Peyer's patch (tissue), 4 donors: ENCODE measurements at regions not wholly inside any gene's neighbourhood (a gene's known extent, or its start where the extent isn't known, plus 50 kb on each side); places are given as distances from the start of the nearest gene placed in this dataset.

Source experiments
- DNase-seq, 3 donors: peaks; one replicate each; pipeline ENCODE4 v3.0.0-alpha.2; 2017 to 2019
- H3K27ac ChIP-seq, 4 donors: fragments of 200-600 bp; sonication (generic); one replicate each; pipeline ENCODE4 v1.5.1; 2016 to 2019
- H3K27me3 ChIP-seq, 2 donors: fragments of 200-600 bp; sonication (generic); one replicate each; pipeline ENCODE4 v1.5.1; 2019
- H3K36me3 ChIP-seq, 3 donors: fragments of 200-600 bp; sonication (generic); one replicate each; pipeline ENCODE4 v1.5.1; 2016 to 2019
- H3K4me1 ChIP-seq, 4 donors: fragments of 200-600 bp; sonication (generic); one replicate each; pipeline ENCODE4 v1.5.1; 2016 to 2019
- H3K4me3 ChIP-seq, 4 donors: fragments of 200-600 bp; sonication (generic); 1 replicate in 3 of 4; 2 replicates in 1 of 4; pipeline ENCODE4 v1.5.1; 2016 to 2019; ENCODE audit warnings: mild to moderate bottlenecking in 1 of 4
- H3K9me3 ChIP-seq, 4 donors: fragments of 200-600 bp; sonication (generic); one replicate each; pipeline ENCODE4 v1.5.1; 2016 to 2019; ENCODE audit warnings: mild to moderate bottlenecking in 1 of 4
- POLR2A ChIP-seq, 2 donors: fragments of 450-650 bp; IDR thresholded peaks; one replicate each; pipeline ENCODE4 v1.5.1; 2017; ENCODE audit warnings: antibody characterized with exemption in 2 of 2, mild to moderate bottlenecking in 2 of 2, moderate library complexity in 2 of 2
- TF ChIP-seq, protein P1 (sequence below), 6 experiments: fragments of 450-650 bp in 4 of 6; fragments of 200-600 bp in 2 of 6; sonication (generic) in 1 of 6; IDR thresholded peaks; one replicate each; pipeline ENCODE4 v1.5.1; 2017 to 2019; ENCODE audit warnings: antibody characterized with exemption in 6 of 6, mild to moderate bottlenecking in 3 of 6, moderate library complexity in 1 of 6

DNA sequence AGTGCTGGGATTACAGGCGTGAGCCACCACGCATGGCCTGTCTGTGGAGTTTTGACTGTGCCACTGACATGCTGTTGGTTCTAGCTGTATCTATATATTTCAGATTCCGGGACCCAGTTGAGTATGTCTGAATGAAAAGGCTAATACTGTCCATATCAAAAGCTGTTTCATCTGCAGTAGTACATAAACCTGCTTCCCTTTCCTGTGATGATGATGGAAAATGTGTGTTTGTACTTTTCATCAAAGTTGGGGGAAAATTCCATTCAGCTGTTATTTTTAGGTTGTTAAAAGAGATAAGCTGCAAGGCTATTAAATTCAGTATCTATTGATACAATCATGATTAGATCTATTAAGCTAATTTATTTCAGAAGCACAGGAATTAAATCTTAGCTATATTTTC is 237.6 kb upstream of the ADAMTSL1 start:
- no peak overlapping the region for H3K27ac ChIP-seq
- H3K36me3 ChIP-seq, result no peaks in the 10 kb centered on the region
- no peak for DNase-seq
- no peak for TF ChIP-seq POLR2A (IDR thresholded peaks at IDR 0.05)
- TF ChIP-seq, protein P1, sequence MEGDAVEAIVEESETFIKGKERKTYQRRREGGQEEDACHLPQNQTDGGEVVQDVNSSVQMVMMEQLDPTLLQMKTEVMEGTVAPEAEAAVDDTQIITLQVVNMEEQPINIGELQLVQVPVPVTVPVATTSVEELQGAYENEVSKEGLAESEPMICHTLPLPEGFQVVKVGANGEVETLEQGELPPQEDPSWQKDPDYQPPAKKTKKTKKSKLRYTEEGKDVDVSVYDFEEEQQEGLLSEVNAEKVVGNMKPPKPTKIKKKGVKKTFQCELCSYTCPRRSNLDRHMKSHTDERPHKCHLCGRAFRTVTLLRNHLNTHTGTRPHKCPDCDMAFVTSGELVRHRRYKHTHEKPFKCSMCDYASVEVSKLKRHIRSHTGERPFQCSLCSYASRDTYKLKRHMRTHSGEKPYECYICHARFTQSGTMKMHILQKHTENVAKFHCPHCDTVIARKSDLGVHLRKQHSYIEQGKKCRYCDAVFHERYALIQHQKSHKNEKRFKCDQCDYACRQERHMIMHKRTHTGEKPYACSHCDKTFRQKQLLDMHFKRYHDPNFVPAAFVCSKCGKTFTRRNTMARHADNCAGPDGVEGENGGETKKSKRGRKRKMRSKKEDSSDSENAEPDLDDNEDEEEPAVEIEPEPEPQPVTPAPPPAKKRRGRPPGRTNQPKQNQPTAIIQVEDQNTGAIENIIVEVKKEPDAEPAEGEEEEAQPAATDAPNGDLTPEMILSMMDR (IDR thresholded peaks at IDR 0.05), result no peak
- no peaks in the 10 kb centered on the region for H3K9me3 ChIP-seq
- H3K4me3 ChIP-seq, result no peak overlapping the region
- no peaks in the 10 kb centered on the region for H3K27me3 ChIP-seq
- no peaks in the 10 kb centered on the region for H3K4me1 ChIP-seq

DNA sequence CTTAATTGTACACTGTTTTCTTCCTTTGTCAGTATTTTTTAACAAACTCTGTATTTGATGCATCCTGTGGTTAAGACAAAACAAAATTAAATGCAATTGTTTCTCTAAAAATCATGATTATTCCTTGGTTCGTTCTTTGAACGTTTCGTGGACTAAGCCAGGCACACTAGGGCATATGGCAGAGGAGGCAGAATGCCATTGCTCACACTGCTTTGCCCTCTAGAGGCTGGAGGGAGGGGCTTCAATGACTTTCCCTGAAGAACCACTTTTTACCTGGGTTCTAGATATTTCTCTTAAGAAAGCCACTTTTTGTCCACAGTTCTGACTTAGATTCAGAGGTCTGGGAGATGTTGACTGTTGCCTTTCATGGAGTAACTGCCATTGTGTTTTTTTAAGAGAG is 236.2 kb upstream of the ADAMTSL1 start:
- no peak overlapping the region for H3K27ac ChIP-seq
- no peaks in the 10 kb centered on the region for H3K9me3 ChIP-seq
- H3K4me3 ChIP-seq, result no peak overlapping the region
- no peaks in the 10 kb centered on the region for H3K27me3 ChIP-seq
- TF ChIP-seq, protein P1 (IDR thresholded peaks at IDR 0.05), result no peak
- TF ChIP-seq POLR2A (IDR thresholded peaks at IDR 0.05), result no peak
- DNase-seq, result no peak
- H3K36me3 ChIP-seq, result no peaks in the 10 kb centered on the region
- no peaks in the 10 kb centered on the region for H3K4me1 ChIP-seq

DNA sequence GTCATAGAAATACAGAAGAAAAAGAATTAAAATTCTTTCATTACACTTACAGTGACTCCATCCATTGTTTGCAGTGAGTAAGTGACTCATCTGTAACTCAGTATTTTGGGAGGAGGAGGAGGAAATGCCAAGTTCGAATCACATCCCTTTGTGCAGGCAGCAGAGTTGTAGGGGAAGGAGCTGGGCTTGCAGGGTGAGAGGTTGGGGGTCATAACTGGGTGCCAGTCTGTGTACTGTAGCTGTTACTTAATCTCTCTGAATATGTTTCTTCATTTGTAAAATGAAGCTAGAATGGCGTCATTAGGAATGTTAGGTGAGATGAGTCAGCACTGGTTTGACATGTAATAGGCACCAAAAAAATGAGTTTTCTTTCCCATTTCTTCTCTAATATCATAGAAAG is 235.7 kb upstream of the ADAMTSL1 start:
- no peaks in the 10 kb centered on the region for H3K27me3 ChIP-seq
- H3K4me3 ChIP-seq, result no peak overlapping the region
- no peaks in the 10 kb centered on the region for H3K4me1 ChIP-seq
- H3K27ac ChIP-seq, result no peak overlapping the region
- H3K36me3 ChIP-seq, result no peaks in the 10 kb centered on the region
- DNase-seq, result no peak
- TF ChIP-seq POLR2A (IDR thresholded peaks at IDR 0.05), result no peak
- TF ChIP-seq, protein P1 (IDR thresholded peaks at IDR 0.05), result no peak
- no peaks in the 10 kb centered on the region for H3K9me3 ChIP-seq

DNA sequence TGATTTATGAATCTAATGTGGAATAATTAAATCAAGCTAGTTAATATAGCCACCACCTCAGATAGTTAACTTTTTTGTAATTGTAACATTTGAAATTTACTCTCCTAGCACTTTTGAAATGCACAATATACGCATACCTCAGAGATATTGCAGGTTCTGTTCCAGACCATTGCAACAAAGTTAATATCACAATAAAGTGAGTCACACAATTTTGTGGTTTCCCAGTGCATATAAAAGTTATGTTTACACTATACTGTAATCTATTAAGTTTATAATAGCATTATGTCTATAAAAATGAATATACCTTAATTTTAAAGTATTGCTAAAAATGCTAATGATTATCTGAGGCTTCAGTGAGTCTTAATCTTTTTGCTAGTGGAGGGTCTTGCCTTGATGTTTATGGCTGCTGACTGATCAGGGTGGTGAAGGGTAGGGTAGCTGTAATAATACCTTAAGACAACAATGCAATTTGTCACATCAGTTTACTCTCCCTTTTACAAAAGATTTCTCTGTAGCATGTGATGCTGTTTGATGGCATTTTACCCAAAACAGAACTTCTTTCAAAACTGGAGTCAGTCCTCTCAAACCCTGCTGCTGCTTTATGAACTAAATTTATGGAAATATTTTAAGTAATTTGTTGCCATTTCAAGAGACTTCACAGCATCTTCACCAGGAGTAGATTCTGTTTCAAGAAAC is 235.1 kb upstream of the ADAMTSL1 start:
- Histone ChIP-seq H3K27ac (no peak overlapping the region), H3K9me3 (no peaks in the 10 kb centered on the region), H3K36me3 (no peaks in the 10 kb centered on the region), H3K4me1 (no peaks in the 10 kb centered on the region), H3K4me3 (no peak overlapping the region), H3K27me3 (no peaks in the 10 kb centered on the region)
- TF ChIP-seq, protein P1 (IDR thresholded peaks at IDR 0.05), result no peak
- no peak for TF ChIP-seq POLR2A (IDR thresholded peaks at IDR 0.05)
- DNase-seq, result no peak

DNA sequence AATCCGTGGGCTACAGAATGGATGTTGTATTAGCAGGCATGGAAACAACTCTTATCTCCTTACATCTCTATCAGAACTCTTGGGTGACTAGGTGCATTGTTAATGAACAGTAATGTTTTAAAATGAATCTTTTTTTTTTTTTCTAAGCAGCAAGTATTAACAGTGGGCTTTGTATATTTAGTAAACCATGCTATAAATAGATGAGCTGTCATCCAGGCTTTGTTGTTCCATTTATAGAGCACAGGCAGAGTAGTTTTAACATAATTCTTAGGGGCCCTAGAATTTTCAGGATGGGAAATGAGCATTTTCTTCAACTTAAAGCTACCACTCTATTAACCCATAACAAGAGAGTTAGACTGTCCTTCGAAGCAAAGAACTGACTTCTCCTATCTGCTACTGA is 233.7 kb upstream of the ADAMTSL1 start:
- Histone ChIP-seq H3K27ac (no peak overlapping the region), H3K27me3 (no peaks in the 10 kb centered on the region), H3K4me1 (no peaks in the 10 kb centered on the region), H3K9me3 (no peaks in the 10 kb centered on the region), H3K4me3 (no peak overlapping the region), H3K36me3 (no peaks in the 10 kb centered on the region)
- TF ChIP-seq POLR2A (IDR thresholded peaks at IDR 0.05), result no peak
- TF ChIP-seq, protein P1 (IDR thresholded peaks at IDR 0.05), result no peak
- DNase-seq, result no peak

DNA sequence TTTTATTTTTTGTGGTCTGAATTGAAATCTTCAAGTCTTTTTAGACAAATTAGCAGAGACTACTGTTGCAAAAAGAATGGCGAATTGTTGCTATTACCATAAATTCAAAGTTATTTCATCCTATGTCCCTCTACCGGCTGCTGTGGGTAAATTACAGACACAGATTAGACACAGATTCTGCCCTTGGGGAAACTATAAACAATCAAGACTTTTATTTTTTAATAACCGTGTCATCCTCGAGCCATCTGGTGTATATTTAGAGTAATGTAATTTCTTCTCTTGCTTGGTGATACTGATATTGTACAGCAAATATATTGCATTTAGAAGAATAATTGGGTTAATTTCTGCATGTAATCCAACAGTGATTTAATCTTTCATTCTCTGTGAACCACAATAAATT is 228.0 kb upstream of the ADAMTSL1 start:
- DNase-seq, result no peak
- Histone ChIP-seq H3K4me1 (no peaks in the 10 kb centered on the region), H3K27ac (no peak overlapping the region), H3K27me3 (no peaks in the 10 kb centered on the region), H3K9me3 (no peaks in the 10 kb centered on the region), H3K4me3 (no peak overlapping the region), H3K36me3 (no peaks in the 10 kb centered on the region)
- no peak for TF ChIP-seq POLR2A (IDR thresholded peaks at IDR 0.05)
- TF ChIP-seq, protein P1 (IDR thresholded peaks at IDR 0.05), result no peak
